GM12878 (cell line): ENCODE measurements at regions not wholly inside any gene's neighbourhood (a gene's known extent, or its start where the extent isn't known, plus 50 kb on each side); places are given as distances from the start of the nearest gene placed in this dataset.

Source experiments
- ATAC-seq: fragments of 200-7000 bp; cut with Tn5 transposase; 3 replicates; pipeline ENCODE4 v1.9.1; 2020; ENCODE audit warnings: mild to moderate bottlenecking, moderate library complexity
- BruUV-seq: library from RNA; stranded (reverse); fragments of 400-500 nt; replicated peaks from 2 replicates; lab custom pipeline; 2021; lab: Mats Ljungman, UMichigan
- CTCF ChIA-PET: fragments of 300-600 bp; sonication (Branson Sonifier 250); formaldehyde crosslinking; extraction: SDS; loops from one replicate; lab custom pipeline; 2021; ENCODE audit warnings: inconsistent platforms; lab: Yijun Ruan, JAX
- POLR2A ChIA-PET: fragments of 350-600 bp; formaldehyde crosslinking; extraction: SDS; loops from one replicate; lab custom pipeline; 2021; ENCODE audit warnings: inconsistent platforms; lab: Charles Lee
- RAD21 ChIA-PET: fragments of 300-600 bp; sonication (Branson Sonifier 250); formaldehyde crosslinking; loops from one replicate; lab custom pipeline; 2023; ENCODE audit warnings: antibody characterized with exemption; ENCODE audit not compliant: unreplicated experiment; lab: Charles Lee
- SMC1A ChIA-PET: fragments of 300-600 bp; sonication (Branson Sonifier 250); formaldehyde crosslinking; loops from one replicate; lab custom pipeline; 2023; ENCODE audit not compliant: unreplicated experiment, uncharacterized antibody; lab: Charles Lee
- DNase-seq: peaks from one replicate; pipeline ENCODE4 v3.0.0-alpha.2; 2011; ENCODE audit warnings: low read depth, low spot score
- FAIRE-seq: peaks from 3 replicates; lab custom pipeline; 2011; peaks lifted over from hg19 to GRCh38; lab: Jason Lieb, UNC
- H2AFZ ChIP-seq: 2 replicates; pipeline ENCODE4 v1.6.0; 2011; ENCODE audit warnings: low read depth, low read length, control low read depth; ENCODE audit not compliant: control insufficient read depth
- H3K27ac ChIP-seq: 2 replicates; pipeline ENCODE4 v1.5.1; 2011; ENCODE audit warnings: control low read depth; ENCODE audit not compliant: control insufficient read depth, insufficient read depth
- H3K27me3 ChIP-seq, 2 experiments: replicated peaks in 1 of 2; 2 replicates each; pipeline versions ENCODE4 v1.6.0 to v1.6.1; 2011; ENCODE audit warnings: low read length in 1 of 2; ENCODE audit not compliant: control insufficient read depth in 2 of 2, insufficient read depth in 2 of 2
- H3K36me3 ChIP-seq, 2 experiments: 2 replicates each; pipeline ENCODE4 v1.5.1; 2011; ENCODE audit warnings: low read length in 1 of 2; ENCODE audit not compliant: control insufficient read depth in 2 of 2, insufficient read depth in 2 of 2
- H3K4me1 ChIP-seq: 2 replicates; pipeline ENCODE4 v1.6.1; 2011; ENCODE audit warnings: mild to moderate bottlenecking, low read length, moderate library complexity, mixed read lengths; ENCODE audit not compliant: control insufficient read depth, insufficient read depth
- H3K4me2 ChIP-seq: 2 replicates; pipeline ENCODE4 v1.6.0; 2011; ENCODE audit warnings: control low read depth; ENCODE audit not compliant: control insufficient read depth, insufficient read depth
- H3K4me3 ChIP-seq: fragments of 200-600 bp; sonication (generic); 2 replicates; pipeline ENCODE4 v1.5.1; 2016
- H3K79me2 ChIP-seq: 2 replicates; pipeline ENCODE4 v1.6.0; 2011; ENCODE audit warnings: low read length; ENCODE audit not compliant: control insufficient read depth, insufficient read depth
- H3K9ac ChIP-seq: 2 replicates; pipeline ENCODE4 v1.8.0; 2011; ENCODE audit warnings: low read length, control low read depth, mixed read lengths; ENCODE audit not compliant: control insufficient read depth, insufficient read depth
- H3K9me3 ChIP-seq: replicated peaks from 3 replicates; pipeline ENCODE4 v1.5.1; 2011; ENCODE audit warnings: mild to moderate bottlenecking, low read length; ENCODE audit not compliant: control insufficient read depth, insufficient read depth
- H4K20me1 ChIP-seq: 2 replicates; pipeline ENCODE4 v1.6.0; 2011; ENCODE audit not compliant: control insufficient read depth, insufficient read depth
- CBX5 ChIP-seq: sonication (generic); IDR thresholded peaks from 2 replicates; pipeline ENCODE4 v1.6.1; 2016; ENCODE audit warnings: low read depth, moderate library complexity, mild to moderate bottlenecking, inconsistent platforms
- CHD1 ChIP-seq: IDR thresholded peaks from 2 replicates; pipeline ENCODE4 v1.6.1; 2012; ENCODE audit warnings: low read depth, low read length, improper control_type of control experiment
- CREM ChIP-seq: IDR thresholded peaks from 2 replicates; pipeline ENCODE4 v1.6.1; 2014; ENCODE audit warnings: antibody characterized with exemption, low read depth
- CTCF ChIP-seq, 3 experiments: IDR thresholded peaks in 2 of 3; conservative IDR thresholded peaks in 1 of 3; 2 replicates each; pipeline ENCODE4 v1.5.1; 2011; ENCODE audit warnings: low read depth in 3 of 3, low read length in 3 of 3, mild to moderate bottlenecking in 3 of 3, control low read depth in 2 of 3, moderate library complexity in 2 of 3, inconsistent platforms in 1 of 3, mixed read lengths in 1 of 3; ENCODE audit not compliant: control insufficient read depth in 2 of 3, insufficient read depth in 1 of 3; ENCODE audit errors: extremely low read depth in 1 of 3
- GATAD2B ChIP-seq: fragments of 450-650 bp; conservative IDR thresholded peaks from 2 replicates; pipeline ENCODE4 v1.6.1; 2017; ENCODE audit warnings: low read depth, mild to moderate bottlenecking, moderate library complexity
- KAT2A ChIP-seq: conservative IDR thresholded peaks from 2 replicates; pipeline ENCODE4 v1.6.1; 2011; ENCODE audit warnings: low read depth, low read length; ENCODE audit not compliant: control insufficient read depth
- NFYA ChIP-seq: IDR thresholded peaks from 2 replicates; pipeline ENCODE4 v1.6.1; 2011; ENCODE audit warnings: low read depth, mild to moderate bottlenecking, low read length, improper control_type of control experiment, borderline replicate concordance
- RAD21 ChIP-seq: IDR thresholded peaks from 2 replicates; pipeline ENCODE4 v1.6.1; 2011; ENCODE audit warnings: mild to moderate bottlenecking, low read depth, low read length, moderate library complexity; ENCODE audit not compliant: insufficient read depth
- WRNIP1 ChIP-seq: IDR thresholded peaks from 2 replicates; pipeline ENCODE4 v1.6.1; 2011; ENCODE audit warnings: low read depth, low read length, improper control_type of control experiment, borderline replicate concordance
- YBX1 ChIP-seq: fragments of 450-650 bp; IDR thresholded peaks from 2 replicates; pipeline ENCODE4 v1.6.1; 2016; ENCODE audit warnings: antibody characterized with exemption
- ZBTB4 ChIP-seq: fragments of 450-650 bp; formaldehyde crosslinking; IDR thresholded peaks from 2 replicates; pipeline ENCODE4 v1.4.0; 2022; ENCODE audit warnings: mild to moderate bottlenecking, moderate library complexity
- ZSCAN29 ChIP-seq: fragments of 450-650 bp; IDR thresholded peaks from 2 replicates; pipeline ENCODE4 v1.6.1; 2017; ENCODE audit warnings: mild to moderate bottlenecking, moderate library complexity
- WGBS: methylation state at CpG from one replicate; pipeline ENCODE4 v1.1.6; 2016; ENCODE audit warnings: low lambda C conversion rate; ENCODE audit not compliant: insufficient replicate concordance, insufficient coverage; ENCODE audit errors: missing lambda C conversion rate; 5-methylcytosine and 5-hydroxymethylcytosine counted together
- in situ Hi-C: fragments of 300-500 bp; cut with MboI; formaldehyde crosslinking; loops from 9 replicates; pipeline ENCODE4 v1.14.3; 2018; ENCODE audit warnings: mixed read lengths
- intact Hi-C: fragments of 100-400 bp; cut with micrococcal nuclease; formaldehyde crosslinking; loops from one replicate; pipeline ENCODE4 v1.14.2; 2022; ENCODE audit not compliant: unreplicated experiment

- BruUV-seq, result no TSS peak
- intact Hi-C loops (no loop called here), in situ Hi-C loops (no loop called here)
- CTCF ChIA-PET, result no interaction called here
- Histone ChIP-seq H3K4me1 (no peaks in the 10 kb centered on the region), H3K36me3 (no peaks in the 10 kb centered on the region), H4K20me1 (no peaks in the 10 kb centered on the region), H3K9ac (no peak overlapping the region), H3K27me3 (no peaks in the 10 kb centered on the region), H3K4me2 (no peak overlapping the region), H3K79me2 (no peaks in the 10 kb centered on the region), H3K27ac (no peak overlapping the region), H2AFZ (no peak overlapping the region), H3K4me3 (no peak overlapping the region), H3K9me3 (no peaks in the 10 kb centered on the region)
- SMC1A ChIA-PET, result no interaction called here
- TF ChIP-seq WRNIP1 (no peak), KAT2A (no peak), CHD1 (no peak), GATAD2B (no peak), ZSCAN29 (no peak), CREM (no peak), NFYA (no peak), RAD21 (no peak), CBX5 (no peak), YBX1 (no peak), CTCF (IDR thresholded peaks at IDR 0.05 in 2 of 3, conservative IDR thresholded peaks at IDR 0.05 in 1 of 3; ENCODE audit: control insufficient read depth in 2 of 3, extremely low read depth in 1 of 3, insufficient read depth in 1 of 3, low read depth in 3 of 3, low read length in 3 of 3) (no peak), ZBTB4 (no peak)
- DNase-seq (no peak), ATAC-seq (no peak), FAIRE-seq (no peak)
- POLR2A ChIA-PET, result no interaction called here
- 7% methylated on average over 2 of the region's 2 CpGs for WGBS
- RAD21 ChIA-PET, result no interaction called here
Observed at GRCh38 chr14:98754343-98755020, 517.5 kb downstream of the BCL11B start.
